ENCODE measurements at regions not wholly inside any gene's neighbourhood (a gene's known extent, or its start where the extent isn't known, plus 50 kb on each side); places are given as distances from the start of the nearest gene placed in this dataset.
A peak's percentile ranks its signal among the peaks of the same experiment; 100 is the strongest.
"Not testable (repeated sequence)": the region's sequence is repeated elsewhere in the genome, so short reads cannot be mapped to it uniquely, and the experiment has no call there.

DNA sequence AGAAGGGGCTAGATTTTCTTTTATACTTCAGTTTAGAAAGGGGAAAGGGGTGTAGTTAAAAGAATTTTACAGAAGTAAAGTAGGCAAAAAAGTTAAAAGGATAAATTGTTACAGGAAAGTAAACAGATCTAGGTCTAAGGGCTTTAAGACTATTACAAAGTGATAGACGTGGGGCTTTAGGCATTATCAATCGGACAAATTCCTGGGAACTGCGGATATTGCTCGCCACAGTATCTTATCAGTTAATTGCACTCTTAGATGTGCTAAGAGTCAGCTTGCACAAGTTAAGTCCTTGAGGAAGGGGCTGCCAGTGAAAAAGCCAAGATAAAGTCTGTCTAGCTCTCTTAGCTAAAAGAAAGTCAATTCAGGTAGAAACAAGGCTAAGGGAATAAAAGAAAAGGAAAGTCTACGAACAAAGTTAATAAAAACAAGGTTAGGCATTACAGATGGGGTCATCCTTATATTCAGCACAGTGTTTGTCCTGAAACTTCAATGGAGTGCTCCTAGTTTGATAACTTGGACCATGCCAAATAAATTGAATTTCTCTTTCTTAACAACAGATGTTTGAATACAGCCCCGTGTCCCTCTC is 125.4 kb downstream of the ART5 start:
- Histone ChIP-seq H3K9me3 (peaks cover 0 to 19% (median 0%) of the 10 kb centered on the region in 11 donors), H3K27me3 (peaks cover 0 to 34% (median 0%) of the 10 kb centered on the region in 7 donors)
- intact Hi-C loops (cut with DNase I); H3K4me3 ChIP-seq; H3K4me1 ChIP-seq; ATAC-seq; DNase-seq; H3K36me3 ChIP-seq; H3K27ac ChIP-seq: not testable (repeated sequence)
- WGBS, 2 donors = 27 to 33% methylated on average over 6 of the region's 6 CpGs

DNA sequence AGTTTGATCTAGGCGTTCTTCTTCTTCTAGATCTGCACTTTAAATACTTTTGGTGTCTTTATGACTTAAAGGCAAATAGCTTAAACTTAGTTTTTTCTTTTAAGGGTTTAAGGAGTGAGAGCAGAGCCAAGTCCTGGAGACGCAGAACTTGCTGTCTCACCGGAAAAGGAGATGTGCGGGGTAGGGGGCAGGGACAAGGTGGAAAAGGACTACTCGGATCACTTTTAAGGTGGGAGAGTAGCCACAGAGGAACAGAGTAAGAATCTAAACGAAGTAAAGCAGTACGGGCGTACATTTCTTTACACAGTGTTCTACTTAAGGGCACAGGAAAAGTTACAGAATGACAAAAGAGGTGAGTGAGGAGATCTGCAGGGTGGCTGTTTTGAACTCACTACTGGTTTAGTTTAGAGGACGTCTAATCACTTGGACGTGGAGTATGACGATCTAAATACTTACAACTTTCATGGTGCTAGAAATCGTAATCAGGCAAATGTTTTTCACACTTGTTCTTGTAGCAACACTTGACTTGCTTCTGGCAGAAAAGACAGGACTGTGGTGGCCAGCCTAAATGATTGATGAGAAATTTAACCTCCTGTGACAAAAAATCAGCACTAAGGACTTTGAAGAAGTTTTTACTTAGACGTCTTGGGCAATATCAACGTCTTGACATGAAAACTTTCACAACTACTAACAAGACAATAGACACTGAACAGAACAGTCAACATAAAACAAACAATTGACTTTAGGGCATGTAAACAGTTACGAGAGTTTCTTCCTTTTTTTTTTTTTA is 127.0 kb downstream of the ART5 start:
- DNase-seq; intact Hi-C loops (cut with DNase I); H3K36me3 ChIP-seq; H3K27ac ChIP-seq; H3K4me1 ChIP-seq; ATAC-seq; H3K4me3 ChIP-seq: not testable (repeated sequence)
- peaks cover 0 to 43% (median 0%) of the 10 kb centered on the region in 7 donors for H3K27me3 ChIP-seq
- peaks cover 0 to 12% (median 0%) of the 10 kb centered on the region in 11 donors for H3K9me3 ChIP-seq
- WGBS, 2 donors = 50 to 56% methylated on average over 15 of the region's 15 CpGs

DNA sequence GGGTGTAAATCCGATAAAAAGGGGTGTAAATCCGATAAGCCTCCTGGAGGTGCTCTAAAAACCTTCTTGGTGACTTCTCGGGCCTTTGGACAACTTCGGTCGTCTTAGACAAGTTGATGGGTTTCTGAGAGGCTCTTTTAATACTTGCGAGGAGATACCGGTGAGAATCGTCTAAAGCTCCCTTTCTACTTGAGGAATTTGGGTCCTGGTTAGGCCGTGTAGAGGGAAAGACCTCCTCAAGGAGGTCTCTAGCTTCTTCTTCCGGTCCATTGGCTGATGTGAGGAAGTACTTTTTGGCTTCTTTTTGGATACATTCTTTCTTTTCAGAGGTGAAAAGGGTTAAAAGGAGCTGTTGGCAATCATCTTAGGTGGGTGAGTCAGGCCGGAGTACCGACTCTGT is 128.5 kb downstream of the ART5 start:
- peaks cover 0 to 43% (median 0%) of the 10 kb centered on the region in 7 donors for H3K27me3 ChIP-seq
- H3K36me3 ChIP-seq; DNase-seq; ATAC-seq; H3K4me1 ChIP-seq; H3K9me3 ChIP-seq; H3K27ac ChIP-seq; intact Hi-C loops (cut with DNase I): not testable (repeated sequence)
- WGBS, 2 donors = 45 to 51% methylated on average over 10 of the region's 12 CpGs
- peak overlapping the region in 4 of 10 donors; percentile 24 to 47 (median 46) for H3K4me3 ChIP-seq

DNA sequence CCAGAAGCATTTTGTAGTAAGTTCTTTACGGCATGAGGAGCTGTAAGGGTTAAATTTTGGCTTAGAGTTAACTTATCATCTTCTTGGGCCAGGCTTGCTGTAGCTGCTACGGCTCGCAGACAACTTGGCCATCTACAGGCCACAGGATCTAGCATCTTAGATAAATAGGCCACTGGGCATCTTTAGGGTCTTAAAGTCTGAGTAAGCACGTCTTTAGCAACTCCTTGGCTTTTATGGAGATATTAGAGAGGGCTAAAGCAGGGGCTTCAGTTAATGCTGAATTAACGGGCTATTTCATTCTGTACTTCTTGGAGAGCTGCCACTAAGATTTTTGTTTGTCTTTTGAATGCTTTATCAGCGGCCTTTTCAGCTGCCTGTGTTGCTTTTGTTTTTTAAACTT is 129.0 kb downstream of the ART5 start:
- WGBS, 2 donors = 18 to 26% methylated on average over 6 of the region's 6 CpGs
- not testable (repeated sequence) for ATAC-seq

DNA sequence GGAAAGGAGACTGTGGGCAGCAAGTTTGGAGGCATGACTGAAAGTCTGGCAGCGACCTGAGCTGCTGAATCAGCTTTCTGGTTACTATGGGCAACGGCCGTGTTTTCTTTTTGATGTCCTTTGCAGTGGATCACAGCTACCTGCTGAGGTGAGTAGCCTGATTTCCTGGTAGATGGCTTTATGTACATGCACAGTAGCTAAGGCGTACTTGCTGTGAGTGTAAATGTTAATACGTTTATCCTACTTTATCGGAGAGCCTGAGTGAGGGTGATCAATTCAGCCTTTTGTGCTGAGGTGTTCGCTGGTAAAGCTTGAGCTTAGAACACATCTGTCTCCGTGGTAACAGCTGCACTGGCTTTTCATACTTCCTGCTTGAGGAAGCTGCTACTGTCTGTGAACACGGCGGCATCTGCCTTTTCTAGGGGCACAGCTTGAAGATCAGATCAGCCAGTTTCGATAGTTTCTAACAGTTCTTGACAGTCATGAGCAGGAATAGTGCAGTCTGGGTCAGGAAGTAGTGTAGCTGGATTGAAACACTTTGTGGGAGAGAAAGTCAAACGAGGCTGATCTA is 129.6 kb downstream of the ART5 start:
- Histone ChIP-seq H3K27me3 (peaks cover 0 to 43% (median 0%) of the 10 kb centered on the region in 7 donors), H3K27ac (peak overlapping the region in 1 of 10 donors; percentile 43), H3K4me3 (peak overlapping the region in 5 of 10 donors; percentile 26 to 47 (median 45))
- 21 to 23% methylated on average over 12 of the region's 12 CpGs for whole genome bisulfite sequencing, 2 donors
- H3K4me1 ChIP-seq; intact Hi-C loops (cut with DNase I); H3K9me3 ChIP-seq; H3K36me3 ChIP-seq; ATAC-seq; DNase-seq: not testable (repeated sequence)

More for the DNA sequence above, 129.0 kb downstream of the ART5 start:
- intact Hi-C loops (cut with DNase I); H3K27ac ChIP-seq; H3K36me3 ChIP-seq; H3K9me3 ChIP-seq; H3K4me1 ChIP-seq; DNase-seq: not testable (repeated sequence)
- peaks cover 0 to 43% (median 0%) of the 10 kb centered on the region in 7 donors for H3K27me3 ChIP-seq
- peak overlapping the region in 4 of 10 donors; percentile 24 to 47 (median 46) for H3K4me3 ChIP-seq

DNA sequence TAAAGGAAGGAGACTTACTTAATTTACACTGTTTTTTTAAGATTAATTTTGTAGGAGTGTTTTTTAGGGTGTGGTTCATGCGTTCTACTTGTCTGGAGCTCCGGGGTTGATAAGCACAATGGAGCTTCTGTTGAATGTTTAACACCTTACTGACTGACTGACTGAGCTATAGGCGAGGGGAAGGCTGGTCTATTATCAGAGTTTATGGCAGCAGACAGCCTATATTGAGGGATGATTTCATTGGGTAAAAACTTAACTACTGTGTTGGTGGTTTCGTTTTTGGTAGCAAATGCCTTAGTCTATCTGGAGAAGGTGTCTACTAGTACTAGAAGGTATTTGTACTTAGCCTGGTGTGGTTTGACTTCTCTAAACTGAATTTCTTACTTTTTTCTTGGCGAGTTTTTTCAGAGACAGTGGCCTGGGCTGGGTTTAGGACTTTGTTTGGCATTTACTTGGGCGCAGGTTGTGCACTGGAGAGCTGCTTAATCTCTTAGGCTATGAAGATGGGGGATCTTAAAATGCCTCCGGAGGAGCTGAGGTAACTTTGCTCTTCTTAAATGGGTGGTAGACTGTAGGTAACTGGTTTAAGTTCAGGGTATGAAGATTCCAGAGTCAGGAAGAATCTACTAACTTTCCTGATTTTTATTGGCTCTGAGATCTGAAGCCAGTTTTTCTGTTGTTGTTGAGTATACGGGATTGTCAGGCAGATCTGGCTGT is 130.2 kb downstream of the ART5 start:
- ATAC-seq; DNase-seq; H3K36me3 ChIP-seq; H3K9me3 ChIP-seq; intact Hi-C loops (cut with DNase I); H3K4me1 ChIP-seq: not testable (repeated sequence)
- WGBS, 2 donors = 25 to 32% methylated on average over 8 of the region's 8 CpGs
- Histone ChIP-seq H3K27ac (peak overlapping the region in 2 of 10 donors; percentile 36 to 43), H3K27me3 (peaks cover 0 to 43% (median 0%) of the 10 kb centered on the region in 7 donors), H3K4me3 (peak overlapping the region in 5 of 10 donors; percentile 26 to 47 (median 45))

- H3K27me3 ChIP-seq = peaks cover 0 to 31% (median 0%) of the 10 kb centered on the region in 7 donors
- intact Hi-C loops (cut with DNase I); H3K36me3 ChIP-seq; H3K27ac ChIP-seq; ATAC-seq; DNase-seq; H3K4me3 ChIP-seq; H3K9me3 ChIP-seq; H3K4me1 ChIP-seq: not testable (repeated sequence)
- 20 to 31% methylated on average over 6 of the region's 6 CpGs for WGBS, 2 donors
These were observed 130.6 kb upstream of the ZNF195 start for GRCh38 chr11:3509563-3509962.

- DNase-seq; H3K36me3 ChIP-seq; H3K27ac ChIP-seq; H3K4me3 ChIP-seq; H3K4me1 ChIP-seq; intact Hi-C loops (cut with DNase I); ATAC-seq; H3K27me3 ChIP-seq; H3K9me3 ChIP-seq: not testable (repeated sequence)
- 57 to 62% methylated on average over 4 of the region's 4 CpGs for WGBS, 2 donors
These were observed 120.3 kb upstream of the ZNF195 start for GRCh38 chr11:3499198-3499597.

- ATAC-seq; H3K27ac ChIP-seq; H3K4me1 ChIP-seq; H3K36me3 ChIP-seq; intact Hi-C loops (cut with DNase I); H3K4me3 ChIP-seq; DNase-seq; H3K27me3 ChIP-seq; H3K9me3 ChIP-seq: not testable (repeated sequence)
- 64 to 86% methylated on average over 4 of the region's 4 CpGs for WGBS, 2 donors
These were observed 119.4 kb upstream of the ZNF195 start for GRCh38 chr11:3498356-3498755.

DNA sequence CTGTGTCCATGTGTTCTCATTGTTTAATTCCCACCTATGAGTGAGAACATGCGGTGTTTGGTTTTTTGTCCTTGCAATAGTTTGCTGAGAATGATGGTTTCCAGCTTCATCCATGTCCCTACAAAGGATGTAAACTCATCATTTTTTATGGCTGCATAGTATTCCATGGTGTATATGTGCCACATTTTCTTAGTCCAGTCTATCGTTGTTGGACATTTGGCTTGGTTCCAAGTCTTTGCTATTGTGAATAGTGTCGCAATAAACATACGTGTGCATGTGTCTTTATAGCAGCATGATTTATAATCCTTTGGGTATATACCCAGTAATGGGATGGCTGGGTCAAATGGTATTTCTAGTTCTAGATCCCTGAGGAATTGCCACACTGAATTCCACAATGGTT is 114.2 kb upstream of the ZNF195 start:
- H3K4me1 ChIP-seq; intact Hi-C loops (cut with DNase I); ATAC-seq; DNase-seq; H3K4me3 ChIP-seq; H3K27ac ChIP-seq; H3K36me3 ChIP-seq; H3K9me3 ChIP-seq; H3K27me3 ChIP-seq: not testable (repeated sequence)
- 57 to 81% methylated on average over 1 to 3 of the region's 4 CpGs for WGBS, 2 donors

All from heart right ventricle (tissue), 16 donors.